ENCODE measurements at regions not wholly inside any gene's neighbourhood (a gene's known extent, or its start where the extent isn't known, plus 50 kb on each side); places are given as distances from the start of the nearest gene placed in this dataset.

DNA sequence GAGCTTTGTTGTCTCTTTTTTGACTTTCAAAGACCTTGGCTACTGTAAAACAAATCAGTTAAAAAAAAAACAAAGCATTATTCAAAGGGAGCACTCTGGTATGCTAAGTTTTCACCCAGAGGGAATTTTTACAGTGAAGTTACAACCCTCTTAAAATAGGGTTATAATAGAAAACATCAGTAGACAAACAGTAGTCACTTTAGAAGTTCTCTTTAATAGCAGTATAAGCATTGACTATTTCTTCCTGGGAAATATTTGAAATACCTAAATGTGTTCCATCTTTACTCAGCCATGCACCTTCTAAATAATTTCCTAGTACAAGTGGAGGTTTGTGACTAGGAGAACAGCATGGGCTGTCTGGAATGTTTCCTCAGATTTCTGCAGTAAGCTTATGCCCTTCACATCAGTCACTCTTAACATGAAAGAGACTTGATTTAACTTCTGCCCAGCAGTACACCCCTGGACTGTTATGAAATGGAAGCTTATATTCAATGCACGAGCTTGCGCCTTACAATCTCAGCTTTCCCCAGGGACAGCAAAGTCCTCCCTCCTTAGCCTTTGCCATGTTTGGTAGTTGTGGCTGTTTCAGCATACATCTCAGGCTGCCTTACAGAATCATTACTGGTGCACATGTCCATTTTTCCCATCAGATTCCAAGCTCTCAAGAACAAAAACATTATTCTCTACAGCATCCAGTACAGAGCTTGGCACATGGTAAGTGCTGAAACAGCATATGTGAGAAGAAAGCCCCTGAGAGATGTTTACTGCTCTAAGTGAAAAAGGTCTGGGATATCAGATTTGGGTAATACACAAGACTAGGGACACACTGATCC, 191.5 kb downstream of the ZNF608 start:
- TF ChIP-seq, protein P1, sequence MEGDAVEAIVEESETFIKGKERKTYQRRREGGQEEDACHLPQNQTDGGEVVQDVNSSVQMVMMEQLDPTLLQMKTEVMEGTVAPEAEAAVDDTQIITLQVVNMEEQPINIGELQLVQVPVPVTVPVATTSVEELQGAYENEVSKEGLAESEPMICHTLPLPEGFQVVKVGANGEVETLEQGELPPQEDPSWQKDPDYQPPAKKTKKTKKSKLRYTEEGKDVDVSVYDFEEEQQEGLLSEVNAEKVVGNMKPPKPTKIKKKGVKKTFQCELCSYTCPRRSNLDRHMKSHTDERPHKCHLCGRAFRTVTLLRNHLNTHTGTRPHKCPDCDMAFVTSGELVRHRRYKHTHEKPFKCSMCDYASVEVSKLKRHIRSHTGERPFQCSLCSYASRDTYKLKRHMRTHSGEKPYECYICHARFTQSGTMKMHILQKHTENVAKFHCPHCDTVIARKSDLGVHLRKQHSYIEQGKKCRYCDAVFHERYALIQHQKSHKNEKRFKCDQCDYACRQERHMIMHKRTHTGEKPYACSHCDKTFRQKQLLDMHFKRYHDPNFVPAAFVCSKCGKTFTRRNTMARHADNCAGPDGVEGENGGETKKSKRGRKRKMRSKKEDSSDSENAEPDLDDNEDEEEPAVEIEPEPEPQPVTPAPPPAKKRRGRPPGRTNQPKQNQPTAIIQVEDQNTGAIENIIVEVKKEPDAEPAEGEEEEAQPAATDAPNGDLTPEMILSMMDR (IDR thresholded peaks at IDR 0.05; ENCODE audit: extremely low read depth, insufficient read depth, missing control alignments) = no peak
- in situ Hi-C loops (cut with MboI; ENCODE audit: low pct_unique_long_range_greater_than_20kb, low sequenced_read_pairs, unreplicated experiment) = no loop called here
- no peak for DNase-seq (ENCODE audit: low spot score)

GRCh38 chr5:124553911-124554310, 192.5 kb downstream of the ZNF608 start:
- in situ Hi-C loops (cut with MboI; ENCODE audit: low pct_unique_long_range_greater_than_20kb, low sequenced_read_pairs, unreplicated experiment) = no loop called here
- DNase-seq (ENCODE audit: low spot score) = no peak

DNA sequence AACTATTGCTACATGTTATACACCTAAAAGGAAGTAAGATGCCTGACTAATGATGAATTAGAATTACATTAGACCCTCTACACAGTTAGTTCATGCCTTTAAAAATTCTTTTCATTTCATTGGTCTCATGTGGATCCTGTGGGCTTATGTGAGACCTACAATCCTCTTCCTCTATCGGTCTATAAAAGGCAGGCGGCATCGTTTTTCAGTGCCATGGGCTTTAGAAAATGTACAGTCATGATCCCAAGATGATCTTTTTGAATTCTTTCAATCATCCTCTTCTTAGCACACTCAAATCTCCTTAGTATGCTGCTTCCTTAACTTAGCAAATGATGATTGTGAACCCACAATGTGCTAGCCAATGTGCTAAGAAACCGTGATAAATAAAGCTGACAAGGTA, 193.9 kb downstream of the ZNF608 start:
- no peak for DNase-seq (ENCODE audit: low spot score)
- TF ChIP-seq, protein P1 (IDR thresholded peaks at IDR 0.05; ENCODE audit: extremely low read depth, insufficient read depth, missing control alignments) = no peak
- in situ Hi-C loops (cut with MboI; ENCODE audit: low pct_unique_long_range_greater_than_20kb, low sequenced_read_pairs, unreplicated experiment) = no loop called here

More at GRCh38 chr5:124553911-124554310, 192.5 kb downstream of the ZNF608 start:
- TF ChIP-seq, protein P1 (IDR thresholded peaks at IDR 0.05; ENCODE audit: extremely low read depth, insufficient read depth, missing control alignments) = no peak

DNA sequence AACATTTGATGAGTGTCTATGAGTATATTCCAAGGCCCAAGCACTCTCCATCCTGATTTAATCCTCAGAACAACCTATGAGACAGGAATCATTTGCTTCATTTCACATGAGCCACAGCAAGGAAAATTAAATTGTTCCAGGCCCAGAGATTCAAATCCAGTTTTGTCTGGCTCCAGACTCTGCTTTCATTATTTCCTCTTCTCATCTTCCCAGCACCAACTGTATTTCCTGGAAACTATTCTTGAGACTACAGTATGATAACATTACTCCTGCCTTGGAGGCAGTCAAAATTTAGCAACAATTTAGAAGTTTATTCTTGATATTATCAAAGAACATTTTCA, 194.5 kb downstream of the ZNF608 start:
- no peak for DNase-seq (ENCODE audit: low spot score)
- TF ChIP-seq, protein P1 (IDR thresholded peaks at IDR 0.05; ENCODE audit: extremely low read depth, insufficient read depth, missing control alignments) = no peak
- in situ Hi-C loops (cut with MboI; ENCODE audit: low pct_unique_long_range_greater_than_20kb, low sequenced_read_pairs, unreplicated experiment) = no loop called here

DNA sequence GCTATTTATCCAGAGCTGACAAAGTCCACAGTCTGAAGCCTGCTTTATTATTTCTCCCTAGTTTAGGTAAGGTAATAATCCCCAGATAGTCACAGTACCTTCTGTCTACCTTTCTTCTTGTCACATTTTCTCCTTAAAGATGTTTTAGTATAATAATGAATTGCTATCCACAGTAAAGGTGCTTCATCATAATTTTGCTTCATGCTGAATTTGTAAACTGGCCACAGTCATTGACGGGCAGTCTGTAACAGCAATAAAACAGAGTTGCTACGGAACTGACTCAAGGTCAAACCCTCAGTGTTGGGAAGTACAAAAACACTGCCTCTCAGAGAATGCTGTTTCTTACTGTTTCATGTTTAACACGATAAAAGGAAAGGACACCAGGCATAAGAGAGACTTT, 195.7 kb downstream of the ZNF608 start:
- no peak for DNase-seq (ENCODE audit: low spot score)
- in situ Hi-C loops (cut with MboI; ENCODE audit: low pct_unique_long_range_greater_than_20kb, low sequenced_read_pairs, unreplicated experiment) = no loop called here
- TF ChIP-seq, protein P1 (IDR thresholded peaks at IDR 0.05; ENCODE audit: extremely low read depth, insufficient read depth, missing control alignments) = no peak

- in situ Hi-C loops (cut with MboI; ENCODE audit: low pct_unique_long_range_greater_than_20kb, low sequenced_read_pairs, unreplicated experiment) = no loop called here
- no peak for DNase-seq (ENCODE audit: low spot score)
- TF ChIP-seq, protein P1 (IDR thresholded peaks at IDR 0.05; ENCODE audit: extremely low read depth, insufficient read depth, missing control alignments) = no peak
Observed at GRCh38 chr5:124549891-124550436, 196.5 kb downstream of the ZNF608 start.
